ENCODE measurements at regions not wholly inside any gene's neighbourhood (a gene's known extent, or its start where the extent isn't known, plus 50 kb on each side); places are given as distances from the start of the nearest gene placed in this dataset.

DNA sequence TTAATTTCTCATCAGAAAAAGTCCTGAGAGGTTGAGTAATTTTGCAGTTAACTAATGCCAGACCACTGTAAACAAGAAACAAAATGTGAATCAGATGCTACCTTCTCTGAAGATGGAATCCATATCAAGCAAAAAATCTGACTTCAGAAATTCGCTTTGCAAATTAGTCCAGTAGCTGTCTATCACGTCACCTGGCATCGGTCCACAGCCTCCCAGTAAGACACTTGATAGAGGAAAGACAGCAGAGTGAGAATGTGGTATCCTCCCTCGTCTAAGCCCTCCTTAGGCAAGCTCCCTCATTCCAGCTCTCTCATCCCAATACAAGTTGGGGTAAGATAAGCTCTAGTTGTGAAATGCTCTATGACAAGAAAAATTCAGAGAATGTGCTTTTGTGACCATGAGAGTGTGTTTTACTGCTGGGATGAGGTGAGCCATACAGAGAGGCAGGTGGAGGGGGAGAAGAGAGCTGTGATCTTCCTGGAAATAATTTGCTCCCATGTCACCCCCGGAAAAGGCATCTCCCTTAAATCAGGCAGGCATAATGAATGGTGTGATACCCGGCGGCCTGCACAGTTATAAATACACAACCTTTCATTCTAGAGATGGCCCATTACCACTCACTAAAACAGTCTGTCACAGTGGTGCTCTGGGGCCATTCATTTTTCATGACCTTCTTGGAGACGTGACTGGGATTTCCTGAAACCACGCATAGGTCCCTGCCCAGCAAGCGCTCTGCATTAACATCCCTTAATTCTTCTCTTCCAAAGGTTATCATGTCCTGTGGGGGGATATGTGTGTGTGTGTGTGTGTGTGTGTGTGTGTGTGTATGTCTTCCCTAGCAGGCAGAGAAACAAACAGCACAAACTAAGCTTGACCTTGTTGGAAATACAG, 602.0 kb upstream of the KCNMB2 start:
- no peak for DNase-seq (ENCODE audit: low read depth in 2 of 2)

DNA sequence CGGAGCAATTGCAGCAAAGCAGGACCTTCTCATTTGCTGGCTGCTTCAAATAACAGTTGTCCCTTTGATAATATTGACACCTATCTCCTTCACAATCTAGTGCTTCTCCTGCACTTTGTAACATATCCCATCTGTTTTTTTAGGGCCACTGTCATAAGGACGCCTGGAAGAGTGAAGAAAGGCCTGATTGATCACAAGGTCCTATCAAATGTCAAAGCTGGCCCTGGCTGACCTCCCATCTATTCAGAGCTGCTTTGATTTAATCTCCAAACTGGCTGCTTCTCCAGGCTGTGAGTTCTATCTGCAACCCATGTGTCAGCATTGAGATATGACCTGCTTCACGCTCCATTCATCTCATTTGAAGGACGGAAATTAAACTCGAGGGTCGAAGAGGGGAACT, 601.2 kb upstream of the KCNMB2 start:
- no peak for DNase-seq (ENCODE audit: low read depth in 2 of 2)

GRCh38 chr3:177936721-177937120, 599.5 kb upstream of the KCNMB2 start:
- DNase-seq (ENCODE audit: low read depth in 2 of 2), result no peak

GRCh38 chr3:177942911-177943310, 593.3 kb upstream of the KCNMB2 start:
- DNase-seq (ENCODE audit: low read depth in 2 of 2), result no peak

DNA sequence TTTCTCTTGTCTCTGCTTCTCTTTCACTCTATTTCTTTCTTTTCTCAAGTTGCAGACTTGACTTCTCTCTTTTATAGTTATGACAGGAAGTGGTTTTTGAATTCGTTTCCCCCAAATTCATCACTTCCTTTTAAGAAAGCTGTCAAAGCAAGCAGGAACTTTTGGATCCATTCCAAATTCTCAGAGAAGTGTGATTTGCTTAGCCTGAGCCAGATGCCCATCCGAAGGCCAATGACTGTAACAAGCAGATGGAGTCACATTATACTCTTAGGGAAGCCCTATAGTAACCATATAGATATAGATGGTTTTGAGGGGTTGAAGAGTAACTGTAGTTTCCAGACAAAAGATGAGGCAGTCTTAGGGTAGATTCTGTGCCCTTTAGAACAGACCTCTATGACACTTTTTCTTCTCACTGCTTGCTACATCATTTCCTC, 592.0 kb upstream of the KCNMB2 start:
- DNase-seq (ENCODE audit: low read depth in 2 of 2), result no peak

DNA sequence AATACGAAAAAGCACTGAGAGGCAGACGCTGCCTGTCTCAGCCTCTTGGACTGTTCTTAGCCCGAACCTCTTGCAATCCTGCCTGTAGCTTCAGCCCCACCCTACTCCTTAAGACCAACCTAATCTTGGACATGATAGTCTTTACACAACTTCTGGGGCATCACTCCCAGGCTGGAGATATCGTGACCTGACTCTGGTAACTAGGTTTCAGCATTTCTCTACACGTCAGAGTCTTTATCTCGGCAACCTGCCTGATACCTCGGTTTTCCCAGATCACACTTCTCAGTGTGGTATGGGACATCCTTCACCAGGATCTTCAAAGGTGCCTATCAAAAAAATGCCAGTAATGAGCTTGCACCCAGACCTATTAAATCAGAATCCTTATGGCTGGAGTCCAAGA, 590.2 kb upstream of the KCNMB2 start:
- no peak for DNase-seq (ENCODE audit: low read depth in 2 of 2)

DNA sequence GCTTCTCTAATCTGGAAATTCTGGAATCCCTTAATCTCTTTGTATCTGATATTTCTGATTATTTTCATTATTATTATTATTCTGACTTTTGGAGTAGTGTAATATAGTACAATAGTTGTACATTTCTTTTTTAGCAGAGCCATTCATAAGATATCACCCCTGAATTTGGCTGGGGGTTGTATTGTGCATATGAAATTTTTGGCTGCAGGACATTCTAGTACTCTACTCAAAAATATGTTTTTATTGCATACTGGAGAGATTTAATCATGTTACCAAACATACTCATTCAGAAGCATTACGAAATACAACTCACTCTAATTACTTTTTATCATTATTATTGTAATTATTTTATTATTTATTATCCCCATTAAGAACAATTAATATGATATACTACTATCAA, 589.7 kb upstream of the KCNMB2 start:
- DNase-seq (ENCODE audit: low read depth in 2 of 2), result no peak

- no peak for DNase-seq (ENCODE audit: low read depth in 2 of 2)
Measured at GRCh38 chr3:177946936-177947335, 589.3 kb upstream of the KCNMB2 start.

GRCh38 chr3:177947901-177948300, 588.3 kb upstream of the KCNMB2 start:
- DNase-seq (ENCODE audit: low read depth in 2 of 2), result no peak

GRCh38 chr3:177948716-177949425, 587.4 kb upstream of the KCNMB2 start:
- DNase-seq (ENCODE audit: low read depth in 2 of 2), result no peak

- no peak for DNase-seq (ENCODE audit: low read depth in 2 of 2)
Measured at GRCh38 chr3:177959188-177959587, 577.0 kb upstream of the KCNMB2 start.

DNA sequence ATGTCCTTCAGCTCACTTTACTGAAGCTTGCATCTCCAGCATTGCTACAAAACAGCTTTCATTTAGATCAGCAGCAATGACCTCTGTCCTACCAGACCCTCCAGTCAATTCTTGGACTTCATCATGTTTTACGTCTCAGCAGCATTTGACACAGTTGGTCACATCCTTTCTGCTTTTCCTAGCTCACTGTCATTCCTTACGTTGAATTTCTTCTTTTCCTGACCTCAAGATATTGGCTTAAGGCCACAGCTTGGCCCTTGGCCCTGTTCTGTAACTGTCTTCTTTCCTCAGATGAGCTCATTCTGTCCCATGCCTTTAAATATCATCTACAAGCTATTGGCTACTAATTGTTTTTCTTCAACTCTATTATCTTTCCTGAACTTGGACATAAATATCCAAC, 576.2 kb upstream of the KCNMB2 start:
- no peak for DNase-seq (ENCODE audit: low read depth in 2 of 2)

DNA sequence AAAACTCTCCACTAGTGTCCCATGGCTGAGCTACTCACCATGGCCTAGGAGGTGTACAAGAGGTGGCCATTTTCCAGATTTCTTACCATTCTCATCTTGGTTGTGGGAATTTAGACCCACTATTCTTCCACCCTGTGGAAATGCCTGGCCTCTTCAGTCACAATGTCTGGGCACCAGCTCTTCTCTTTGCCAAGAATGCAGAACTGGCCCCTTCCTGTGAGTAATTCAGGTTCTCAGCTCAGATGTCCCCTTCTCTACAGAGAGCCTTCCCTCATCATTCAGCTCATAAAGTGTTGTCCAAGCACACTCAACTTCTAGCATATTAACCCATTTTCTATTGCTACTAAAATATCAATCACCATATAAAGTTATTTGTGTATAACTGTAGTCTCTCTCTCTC, 575.5 kb upstream of the KCNMB2 start:
- no peak for DNase-seq (ENCODE audit: low read depth in 2 of 2)

GRCh38 chr3:177961784-177962183, 574.5 kb upstream of the KCNMB2 start:
- DNase-seq (ENCODE audit: low read depth in 2 of 2), result no peak

- no peak for DNase-seq (ENCODE audit: low read depth in 2 of 2)
Measured at GRCh38 chr3:177966493-177966892, 569.7 kb upstream of the KCNMB2 start.

GRCh38 chr3:177968891-177969290, 567.3 kb upstream of the KCNMB2 start:
- no peak for DNase-seq (ENCODE audit: low read depth in 2 of 2)

GRCh38 chr3:177973241-177973840, 562.9 kb upstream of the KCNMB2 start:
- no peak for DNase-seq (ENCODE audit: low read depth in 2 of 2)

- DNase-seq (ENCODE audit: low read depth in 2 of 2), result no peak
Measured at GRCh38 chr3:177976241-177976640, 560.0 kb upstream of the KCNMB2 start.

DNA sequence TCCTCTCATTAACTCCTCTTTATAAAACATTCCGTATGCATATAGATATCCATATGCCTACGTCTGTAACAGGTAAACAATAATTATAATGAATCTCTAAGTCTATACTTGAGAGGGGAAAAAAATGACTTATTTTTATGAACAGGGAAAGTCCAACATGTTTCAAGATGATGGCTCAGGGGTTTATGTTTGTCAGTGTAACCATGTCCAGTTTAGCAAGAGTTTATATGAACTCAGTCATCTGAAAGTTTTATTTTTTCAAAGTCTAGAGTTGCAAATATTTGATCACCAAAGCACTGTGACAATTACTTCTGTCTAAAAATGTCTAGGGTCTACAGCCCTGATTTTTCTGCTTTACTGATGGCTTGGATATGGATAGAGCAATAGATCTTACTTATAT, 559.4 kb upstream of the KCNMB2 start:
- DNase-seq (ENCODE audit: low read depth in 2 of 2), result no peak

- DNase-seq (ENCODE audit: low read depth in 2 of 2), result no peak
Measured at GRCh38 chr3:177977381-177978158, 558.7 kb upstream of the KCNMB2 start.

GRCh38 chr3:177978946-177979345, 557.3 kb upstream of the KCNMB2 start:
- no peak for DNase-seq (ENCODE audit: low read depth in 2 of 2)

GRCh38 chr3:177979703-177980102, 556.5 kb upstream of the KCNMB2 start:
- no peak for DNase-seq (ENCODE audit: low read depth in 2 of 2)
